ENCODE measurements at regions not wholly inside any gene's neighbourhood (a gene's known extent, or its start where the extent isn't known, plus 50 kb on each side); places are given as distances from the start of the nearest gene placed in this dataset.
"Not testable (repeated sequence)": the region's sequence is repeated elsewhere in the genome, so short reads cannot be mapped to it uniquely, and the experiment has no call there.

DNA sequence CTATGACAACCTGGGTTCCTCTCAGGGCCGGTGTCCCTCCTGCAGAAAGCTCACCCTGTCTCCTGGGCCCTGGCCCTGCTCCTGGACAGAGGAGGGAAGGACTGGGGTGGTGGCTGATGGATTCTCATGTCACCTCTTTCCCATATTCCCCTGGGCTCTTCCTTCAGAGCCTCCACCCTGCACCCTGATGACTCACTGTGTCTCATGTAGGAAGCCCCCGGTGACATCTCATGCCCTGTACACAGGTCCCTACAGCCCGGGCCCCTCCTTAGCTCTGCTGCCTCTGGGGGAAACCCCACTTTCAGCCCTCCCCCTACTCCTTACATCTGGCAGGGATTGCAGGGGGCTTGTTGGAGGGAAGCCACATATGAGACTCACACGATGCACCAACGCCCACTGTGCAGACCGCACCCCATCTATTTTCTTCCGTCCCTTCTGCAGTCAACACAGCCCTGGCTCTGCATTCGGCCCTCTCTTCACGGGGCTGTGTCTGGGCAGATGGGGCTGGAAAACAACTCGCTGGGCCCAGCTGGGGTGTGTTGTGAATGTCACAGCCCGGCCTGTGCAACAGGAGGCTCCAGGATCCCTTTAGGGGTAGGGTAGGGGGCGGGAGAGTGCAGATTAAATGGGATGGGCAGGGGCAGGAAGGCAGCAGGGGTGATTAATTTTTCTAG lies 124.6 kb upstream of the SULF2 start:
- not testable (repeated sequence) for DNase-seq

GRCh38 chr20:47908361-47909035 lies 123.2 kb upstream of the SULF2 start:
- not testable (repeated sequence) for DNase-seq

DNA sequence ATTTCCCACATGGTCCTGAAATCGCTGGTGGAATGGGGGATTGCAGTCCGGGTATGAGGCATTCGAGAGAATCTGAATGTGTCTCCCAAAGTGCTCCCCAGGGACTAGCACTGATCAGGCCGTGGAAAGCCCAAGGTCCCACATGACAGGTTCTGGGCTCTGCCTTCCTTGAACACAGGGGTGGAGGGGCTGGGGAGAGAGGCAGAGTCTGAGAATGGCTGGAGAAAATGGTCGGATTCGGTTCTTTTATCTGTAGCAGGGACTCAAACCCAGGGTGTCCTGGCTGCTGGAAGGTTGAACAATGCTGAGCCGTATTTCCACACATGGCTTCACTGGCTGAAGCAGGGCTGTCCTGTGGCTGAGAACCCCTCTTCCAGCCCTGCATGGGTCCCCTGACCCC lies 122.7 kb upstream of the SULF2 start:
- DNase-seq: not testable (repeated sequence)

DNA sequence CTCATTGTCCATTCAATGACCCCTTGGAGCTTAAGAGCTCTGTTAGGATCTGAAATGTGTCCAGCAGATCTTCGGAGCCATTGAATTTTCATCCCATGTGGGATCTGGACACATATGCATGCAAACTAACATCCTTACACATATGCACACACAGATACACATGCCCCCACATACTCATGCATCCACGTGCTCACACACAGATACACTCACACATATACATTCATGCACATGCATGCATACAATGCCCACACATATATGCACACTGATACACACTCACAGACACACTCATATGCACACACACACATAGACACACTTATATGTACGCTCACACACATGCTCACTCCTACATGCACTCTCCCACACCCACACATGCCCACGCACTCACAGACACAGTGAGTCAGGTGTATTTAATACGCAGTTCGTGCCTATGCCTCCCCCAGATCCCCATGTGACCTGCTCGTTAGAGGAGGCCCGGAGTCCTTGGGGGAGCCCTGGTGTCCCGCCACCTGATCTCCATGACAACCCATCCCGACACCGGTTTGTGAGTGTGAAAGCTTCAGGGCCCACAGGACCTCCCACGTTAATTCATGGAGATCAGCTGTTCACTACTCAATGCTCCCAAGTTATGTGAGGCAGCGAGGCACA lies 121.9 kb upstream of the SULF2 start:
- DNase-seq: no peak

GRCh38 chr20:47906348-47906660 lies 121.0 kb upstream of the SULF2 start:
- DNase-seq: no peak

- DNase-seq: no peak
Measured at GRCh38 chr20:47905628-47906347, 120.5 kb upstream of the SULF2 start.

GRCh38 chr20:47903009-47903408 lies 117.7 kb upstream of the SULF2 start:
- DNase-seq: not testable (repeated sequence)

DNA sequence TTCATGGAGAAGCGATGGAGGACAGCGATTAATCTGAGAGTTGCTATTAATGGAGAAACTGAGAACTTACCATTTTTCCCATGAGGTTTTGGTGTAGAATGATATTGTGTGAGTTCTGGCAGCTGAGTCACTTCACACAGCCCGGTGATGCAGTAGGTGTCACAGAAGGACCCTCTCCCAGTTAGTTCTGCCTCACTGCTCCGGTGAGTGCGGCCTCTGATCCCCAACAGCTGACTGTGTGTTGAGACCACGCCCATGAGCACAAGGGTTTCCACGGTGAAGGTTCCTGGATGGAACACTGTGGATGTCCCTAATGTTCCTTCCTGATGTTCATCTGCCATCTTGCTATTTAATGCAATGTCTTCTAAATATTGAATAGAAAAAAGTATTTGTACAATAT lies 114.0 kb upstream of the SULF2 start:
- not testable (repeated sequence) for DNase-seq

- no peak for DNase-seq
Measured at GRCh38 chr20:47897461-47897860, 112.2 kb upstream of the SULF2 start.

GRCh38 chr20:47892681-47893080 lies 107.4 kb upstream of the SULF2 start:
- not testable (repeated sequence) for DNase-seq

- not testable (repeated sequence) for DNase-seq
Measured at GRCh38 chr20:47890708-47891107, 105.4 kb upstream of the SULF2 start.

GRCh38 chr20:47889751-47890150 lies 104.5 kb upstream of the SULF2 start:
- not testable (repeated sequence) for DNase-seq

DNA sequence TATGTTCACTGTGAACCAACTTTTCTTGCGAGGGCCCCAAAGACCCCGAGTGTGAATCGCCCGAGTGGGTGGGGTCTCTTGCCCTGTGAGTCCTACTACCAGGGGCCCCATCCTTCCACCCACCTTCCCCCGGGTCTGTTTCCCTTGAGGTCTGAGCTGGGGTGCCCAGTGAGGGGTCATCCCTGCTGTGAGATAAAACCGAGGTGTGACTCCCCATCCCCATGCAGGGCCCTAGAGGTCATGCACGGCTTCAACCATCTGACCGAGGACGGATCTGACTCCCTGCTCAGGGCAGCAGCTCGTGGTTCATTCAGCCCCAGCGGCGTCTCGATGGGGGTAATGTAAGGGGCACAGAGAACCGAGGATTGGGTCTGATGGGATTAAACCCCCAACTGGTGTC lies 103.1 kb upstream of the SULF2 start:
- DNase-seq: no peak

DNA sequence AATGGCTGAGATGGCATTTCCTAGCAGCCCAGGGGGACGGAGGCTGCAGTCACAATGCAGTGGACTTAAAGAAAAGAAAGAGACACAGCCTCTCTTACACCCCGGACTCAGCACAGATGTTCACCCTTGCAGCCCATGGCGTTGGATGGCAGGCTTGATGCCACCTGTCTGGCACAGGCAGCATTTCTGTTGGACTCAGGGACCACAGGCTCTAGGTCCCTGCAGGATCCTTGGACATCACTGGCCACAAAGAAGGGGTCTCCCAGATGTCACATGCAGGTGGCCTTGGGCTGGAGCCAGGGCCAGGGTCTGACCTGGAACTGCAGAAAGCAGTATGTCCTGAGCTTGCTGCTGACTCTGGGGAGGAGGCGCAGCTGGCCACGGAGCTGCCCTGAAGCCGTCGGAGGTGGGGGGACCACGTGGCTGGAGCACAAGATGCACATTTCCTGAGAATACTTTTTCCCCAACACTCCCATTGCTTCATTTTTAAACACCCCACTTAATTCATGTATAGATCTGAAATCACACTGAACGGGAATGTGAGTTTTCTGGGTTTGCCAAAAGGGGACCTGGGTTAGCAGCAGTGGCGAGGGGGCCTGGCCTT lies 102.3 kb upstream of the SULF2 start:
- no peak for DNase-seq

DNA sequence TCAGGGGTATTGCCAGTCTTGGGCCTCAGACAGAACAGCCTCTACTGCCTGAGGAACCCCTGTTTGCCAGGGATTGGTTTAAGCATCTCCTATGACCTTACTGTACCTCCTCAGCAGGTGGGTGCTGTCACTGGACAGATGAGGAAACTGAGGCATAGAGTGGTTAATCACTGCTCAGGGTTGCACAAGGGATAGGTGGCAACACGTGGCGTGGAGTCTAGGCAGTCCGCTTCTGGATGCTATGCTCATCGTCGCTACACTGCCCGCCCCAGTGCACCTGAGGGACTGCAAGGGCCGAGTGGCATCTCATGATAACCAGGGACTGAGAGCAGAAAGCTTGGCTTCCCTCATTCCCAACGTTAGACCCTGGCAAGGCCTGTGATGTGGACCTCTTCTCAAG lies 101.8 kb upstream of the SULF2 start:
- DNase-seq: no peak

GRCh38 chr20:47886454-47887041 lies 101.3 kb upstream of the SULF2 start:
- no peak for DNase-seq

DNA sequence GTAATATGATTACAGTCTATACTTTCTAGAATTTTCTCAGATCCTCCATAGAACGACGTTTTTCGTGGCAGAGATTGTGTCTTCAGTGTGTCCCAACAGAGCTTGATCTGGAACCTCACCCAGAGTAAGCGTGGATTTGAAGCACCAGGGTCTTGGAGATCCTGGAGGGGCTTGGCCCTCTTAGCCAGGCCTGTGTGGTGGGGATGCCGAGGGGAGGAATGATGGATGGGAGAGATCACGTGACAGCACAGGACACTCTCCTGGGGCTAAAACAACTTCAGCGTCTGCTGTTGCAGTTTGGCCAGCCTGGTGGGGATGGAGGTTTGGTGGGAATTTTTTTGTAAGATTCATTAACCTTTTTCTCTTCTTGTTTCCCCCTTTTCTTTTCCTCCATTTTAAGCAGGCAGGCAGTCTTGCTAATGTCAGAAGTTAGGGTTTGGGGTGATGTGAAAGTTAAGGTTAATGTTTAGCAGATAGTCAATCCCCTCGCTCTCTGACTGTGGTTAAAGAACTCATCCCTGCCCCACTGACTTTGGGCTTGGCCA lies 100.7 kb upstream of the SULF2 start:
- no peak for DNase-seq

GRCh38 chr20:47883940-47884339 lies 98.7 kb upstream of the SULF2 start:
- not testable (repeated sequence) for DNase-seq

DNA sequence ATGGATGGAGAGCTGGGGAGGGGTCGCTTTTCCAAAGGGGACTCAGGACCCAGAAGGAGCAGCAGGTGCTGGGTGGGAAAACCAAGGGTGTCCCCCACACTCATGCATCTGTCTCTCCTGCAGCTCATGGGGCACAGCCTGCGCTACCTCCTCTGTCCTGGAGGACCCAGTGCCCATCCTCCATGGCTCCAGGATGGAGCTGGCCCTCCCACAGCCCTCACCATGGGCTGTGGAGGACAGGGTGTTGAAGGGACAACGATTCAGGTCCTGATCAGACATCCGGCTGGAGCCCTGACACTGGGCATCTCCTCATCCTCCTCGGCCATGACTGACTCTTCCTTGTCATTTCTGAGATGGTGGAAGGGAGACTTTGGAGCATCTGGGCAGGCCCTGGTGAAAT lies 97.9 kb upstream of the SULF2 start:
- no peak for DNase-seq

DNA sequence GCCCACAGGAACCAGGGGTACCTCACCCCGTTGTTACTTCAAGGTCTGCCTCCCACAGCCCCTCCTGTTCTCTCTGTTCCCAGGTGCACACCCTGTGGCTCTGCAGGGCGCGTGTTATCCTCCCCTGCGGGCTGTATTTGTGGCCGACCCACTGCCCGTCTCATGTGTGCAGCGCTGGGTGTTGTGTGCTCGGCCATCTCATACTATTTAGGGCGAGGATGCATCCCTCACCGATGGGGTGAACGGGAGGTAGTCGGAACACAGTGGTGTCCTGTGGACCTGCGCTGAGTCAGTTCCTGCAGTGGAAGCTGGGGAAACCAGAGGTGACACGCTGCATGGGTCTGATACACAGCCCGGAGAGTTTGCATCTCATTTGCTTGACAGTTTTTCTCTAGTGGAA lies 94.5 kb upstream of the SULF2 start:
- no peak for DNase-seq

DNA sequence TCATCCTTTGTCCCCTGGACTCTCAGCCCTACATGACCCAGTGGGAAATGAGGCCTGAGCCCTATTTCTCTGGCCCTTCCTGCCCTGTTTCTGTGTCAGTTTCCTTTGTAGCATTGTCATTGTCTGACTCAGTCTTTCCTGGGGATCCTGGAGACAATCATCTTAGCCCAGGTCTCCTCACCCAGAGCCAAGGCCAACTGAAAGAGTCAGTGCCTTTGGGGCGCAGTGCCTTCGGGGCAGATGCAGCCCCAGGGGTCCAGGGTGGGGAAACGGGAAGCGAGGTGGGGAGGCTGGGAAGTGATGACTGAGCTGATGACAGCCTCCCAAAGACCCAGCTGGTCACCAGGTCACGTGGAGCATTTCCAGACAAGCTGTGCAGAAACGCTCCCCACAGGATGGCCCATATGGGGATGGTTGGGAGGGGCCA lies 93.3 kb upstream of the SULF2 start:
- DNase-seq: no peak
